AG04449 (cell line): ENCODE measurements at regions not wholly inside any gene's neighbourhood (a gene's known extent, or its start where the extent isn't known, plus 50 kb on each side); places are given as distances from the start of the nearest gene placed in this dataset.

Experiments used
- CTCF ChIA-PET: fragments of 350-600 bp; formaldehyde crosslinking; extraction: SDS; loops from one replicate; lab custom pipeline; 2021; ENCODE audit warnings: antibody characterized with exemption; lab: Yijun Ruan, JAX
- POLR2A ChIA-PET: fragments of 400-600, 350-600 bp; formaldehyde crosslinking; extraction: SDS; loops from one replicate; lab custom pipeline; 2020; ENCODE audit warnings: antibody characterized with exemption, inconsistent platforms; lab: Yijun Ruan, JAX
- DNase-seq: peaks from one replicate; pipeline ENCODE4 v3.0.0-alpha.2; 2010; ENCODE audit warnings: low read depth, low spot score
- H3K4me3 ChIP-seq: 2 replicates; pipeline ENCODE4 v1.5.1; 2011; ENCODE audit warnings: low read depth, mild to moderate bottlenecking, control low read depth, low read length
- TF ChIP-seq, protein P1 (sequence below): IDR thresholded peaks from one replicate; pipeline ENCODE4 v1.5.1; 2011; ENCODE audit warnings: mild to moderate bottlenecking, moderate library complexity, low read length, control low read depth, inconsistent platforms; ENCODE audit not compliant: insufficient read depth; ENCODE audit errors: missing control alignments

DNA sequence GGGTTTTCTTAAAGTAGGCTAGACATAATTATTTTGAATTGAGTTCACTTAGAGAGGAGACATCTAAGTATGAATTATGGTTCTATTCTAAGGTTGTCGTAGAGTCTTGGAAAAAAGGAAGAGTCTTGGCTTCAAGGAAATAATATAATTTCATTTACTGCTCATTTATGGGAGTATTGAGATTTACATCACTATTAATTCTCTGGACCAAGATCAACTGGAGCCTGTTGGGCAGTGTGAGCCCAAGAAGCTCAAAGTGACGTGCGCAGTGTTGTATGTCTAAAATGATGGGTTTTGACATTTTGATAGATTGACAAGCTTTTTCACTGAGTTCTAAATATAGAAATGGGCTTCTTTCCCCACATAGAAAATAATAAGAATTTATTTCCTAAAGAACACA lies 154.7 kb downstream of the QPCT start:
- H3K4me3 ChIP-seq = no peak overlapping the region
- TF ChIP-seq, protein P1, sequence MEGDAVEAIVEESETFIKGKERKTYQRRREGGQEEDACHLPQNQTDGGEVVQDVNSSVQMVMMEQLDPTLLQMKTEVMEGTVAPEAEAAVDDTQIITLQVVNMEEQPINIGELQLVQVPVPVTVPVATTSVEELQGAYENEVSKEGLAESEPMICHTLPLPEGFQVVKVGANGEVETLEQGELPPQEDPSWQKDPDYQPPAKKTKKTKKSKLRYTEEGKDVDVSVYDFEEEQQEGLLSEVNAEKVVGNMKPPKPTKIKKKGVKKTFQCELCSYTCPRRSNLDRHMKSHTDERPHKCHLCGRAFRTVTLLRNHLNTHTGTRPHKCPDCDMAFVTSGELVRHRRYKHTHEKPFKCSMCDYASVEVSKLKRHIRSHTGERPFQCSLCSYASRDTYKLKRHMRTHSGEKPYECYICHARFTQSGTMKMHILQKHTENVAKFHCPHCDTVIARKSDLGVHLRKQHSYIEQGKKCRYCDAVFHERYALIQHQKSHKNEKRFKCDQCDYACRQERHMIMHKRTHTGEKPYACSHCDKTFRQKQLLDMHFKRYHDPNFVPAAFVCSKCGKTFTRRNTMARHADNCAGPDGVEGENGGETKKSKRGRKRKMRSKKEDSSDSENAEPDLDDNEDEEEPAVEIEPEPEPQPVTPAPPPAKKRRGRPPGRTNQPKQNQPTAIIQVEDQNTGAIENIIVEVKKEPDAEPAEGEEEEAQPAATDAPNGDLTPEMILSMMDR = no peak
- CTCF ChIA-PET = no interaction called here
- POLR2A ChIA-PET = no interaction called here
- no peak for DNase-seq

DNA sequence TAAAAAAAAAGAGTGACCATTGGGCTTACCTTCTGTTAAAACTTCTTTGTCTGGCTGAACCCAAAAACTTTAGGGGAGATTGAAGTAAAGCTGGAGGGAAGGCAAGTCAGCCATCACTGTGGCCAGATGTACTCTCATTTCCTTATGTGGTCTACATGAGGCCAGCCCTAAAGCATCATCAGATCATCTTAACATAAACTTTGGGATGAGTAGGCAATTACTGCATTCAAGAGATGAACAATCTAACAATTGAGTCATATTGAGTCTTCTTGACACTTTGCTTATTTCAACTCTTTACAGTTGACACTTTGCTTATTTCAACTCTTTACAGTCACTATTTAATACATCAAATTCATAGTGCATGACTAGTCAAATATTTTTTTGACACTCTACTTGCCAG lies 155.6 kb downstream of the QPCT start:
- DNase-seq = no peak
- TF ChIP-seq, protein P1 = no peak
- ChIA-PET CTCF (interaction anchor here (0.7 kb wide), 1 partner anchor 50 kb away, joined by 3 read pairs; no protein-coding TSS in a partner anchor), POLR2A (no interaction called here)
- H3K4me3 ChIP-seq = no peak overlapping the region

DNA sequence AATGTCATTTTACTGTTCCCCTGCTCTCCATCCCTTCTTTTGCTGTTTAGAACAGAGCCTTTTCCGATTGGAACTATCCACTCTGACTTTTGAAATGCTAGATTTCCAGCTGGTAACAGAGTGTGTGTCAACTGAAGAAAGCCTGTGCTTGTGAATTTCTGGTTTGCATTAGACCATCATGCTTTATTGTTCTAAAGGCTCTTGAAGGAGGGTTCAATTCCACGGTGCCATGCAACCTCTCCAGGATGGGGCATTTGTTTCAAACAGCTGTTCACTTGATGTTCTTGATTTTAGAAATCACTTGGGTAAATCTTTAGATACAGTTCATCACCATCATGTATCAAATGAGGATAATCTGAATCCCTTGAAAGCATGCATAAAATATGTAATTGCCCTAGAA lies 156.7 kb downstream of the QPCT start:
- ChIA-PET POLR2A (no interaction called here), CTCF (interaction anchor here (0.9 kb wide), 1 partner anchor 332 kb away, joined by 3 read pairs; no protein-coding TSS in a partner anchor)
- H3K4me3 ChIP-seq = no peak overlapping the region
- no peak for DNase-seq
- TF ChIP-seq, protein P1 = no peak

DNA sequence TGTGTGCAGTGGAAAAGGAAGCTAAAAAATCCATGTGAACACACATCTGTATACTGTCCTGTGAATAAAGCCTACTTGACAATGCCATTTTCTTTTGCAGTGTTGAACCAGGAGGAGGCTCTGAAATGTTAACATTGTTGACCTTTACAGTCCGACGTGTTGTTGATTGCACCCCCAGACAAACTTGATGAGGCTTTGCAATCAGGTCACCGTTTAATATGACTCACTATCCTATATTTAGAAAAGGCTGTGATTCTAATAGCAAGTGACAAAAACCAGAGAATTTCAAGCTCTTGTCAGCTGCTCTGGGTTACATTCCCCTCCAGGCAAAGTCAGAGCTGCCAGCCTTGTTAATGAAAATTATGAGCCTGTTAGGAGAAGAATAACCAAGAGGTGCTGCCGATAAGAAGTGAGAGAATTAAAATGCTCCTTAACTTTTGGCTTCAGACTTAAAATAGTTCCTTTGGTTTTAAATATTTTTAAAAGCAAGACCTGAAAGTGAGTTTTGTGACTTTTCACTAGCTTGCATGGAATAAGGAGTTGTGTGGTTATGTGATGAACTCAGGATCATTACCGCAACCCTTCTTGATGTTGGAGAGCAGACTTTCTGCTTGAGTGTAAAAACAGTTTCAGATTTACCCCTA lies 162.1 kb downstream of the QPCT start:
- ChIA-PET POLR2A (no interaction called here), CTCF (interaction anchor here (1.4 kb wide), 1 partner anchor 89 kb away, joined by 3 read pairs; no protein-coding TSS in a partner anchor)
- DNase-seq = no peak
- H3K4me3 ChIP-seq = no peak overlapping the region
- TF ChIP-seq, protein P1 = no peak

DNA sequence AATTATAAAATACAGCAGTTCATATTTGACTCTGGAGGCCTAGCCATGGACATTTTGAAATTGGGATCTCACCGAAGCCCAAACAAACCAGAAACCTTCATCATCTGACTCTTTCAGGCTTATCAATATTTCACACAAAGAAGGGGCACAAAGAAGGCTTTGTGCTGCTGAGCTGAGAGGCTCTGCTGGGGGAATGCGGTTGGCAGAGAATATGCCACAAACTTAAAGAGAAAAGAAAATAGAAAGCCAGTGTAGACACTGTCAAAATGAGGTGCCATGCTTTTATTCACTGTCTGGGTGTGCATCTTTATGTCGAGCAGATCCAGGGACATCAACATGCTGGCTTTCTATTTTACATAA lies 162.6 kb downstream of the QPCT start:
- DNase-seq = no peak
- ChIA-PET POLR2A (no interaction called here), CTCF (interaction anchor here (1.4 kb wide), 1 partner anchor 90 kb away, joined by 3 read pairs; no protein-coding TSS in a partner anchor)
- TF ChIP-seq, protein P1 = no peak
- H3K4me3 ChIP-seq = no peak overlapping the region

DNA sequence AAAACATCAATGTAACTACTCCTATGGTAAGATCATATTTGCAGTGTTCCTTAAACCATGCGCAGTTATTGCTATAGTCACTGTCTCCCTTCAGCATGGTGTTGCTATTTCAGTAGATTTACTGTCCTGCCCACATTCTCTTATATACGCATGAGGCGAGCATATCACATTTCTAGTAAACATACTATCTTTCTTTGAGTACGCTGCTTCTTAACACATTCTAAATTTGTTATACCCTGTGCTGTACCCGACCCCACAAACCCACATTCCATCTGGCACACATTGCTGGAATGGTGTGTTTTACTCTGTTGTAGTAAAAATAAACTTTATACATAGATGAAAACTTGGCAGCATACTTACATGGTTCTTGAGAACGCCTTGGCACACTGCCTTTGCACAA lies 163.3 kb downstream of the QPCT start:
- CTCF ChIA-PET = interaction anchor here (1.4 kb wide), 1 partner anchor 91 kb away, joined by 3 read pairs; no protein-coding TSS in a partner anchor
- DNase-seq = no peak

More for the DNA sequence above, 163.3 kb downstream of the QPCT start:
- TF ChIP-seq, protein P1 = no peak
- H3K4me3 ChIP-seq = no peak overlapping the region
- POLR2A ChIA-PET = no interaction called here
